T-cell (primary cell): ENCODE measurements at regions not wholly inside any gene's neighbourhood (a gene's known extent, or its start where the extent isn't known, plus 50 kb on each side); places are given as distances from the start of the nearest gene placed in this dataset.

Source experiments
- ATAC-seq, 4 experiments: fragments of 200-7000 bp in 3 of 4; fragments of 150-1000 bp in 1 of 4; cut with Tn5 transposase; replicated peaks in 1 of 4; 1 replicate in 3 of 4; 2 replicates in 1 of 4; pipeline ENCODE4 v1.10.0; 2021; ENCODE audit warnings: moderate library complexity in 3 of 4, mild to moderate bottlenecking in 2 of 4, moderate number of reproducible peaks in 1 of 4
- CTCF ChIA-PET, 2 donors: fragments of 300-600 bp; sonication (Branson Sonifier 250); formaldehyde crosslinking; loops; one replicate each; lab custom pipeline; 2022; ENCODE audit warnings: antibody characterized with exemption in 2 of 2; lab: Charles Lee
- POLR2A ChIA-PET, 2 donors: fragments of 300-600 bp; sonication (Branson Sonifier 250); formaldehyde crosslinking; loops; one replicate each; lab custom pipeline; 2022; ENCODE audit warnings: antibody characterized with exemption in 2 of 2; lab: Charles Lee
- DNase-seq, 35 experiments: peaks; one replicate each; pipeline versions ENCODE4 v3.0.0 to v3.0.0-alpha.2; 2013 to 2023
- H3K27ac ChIP-seq: one replicate; pipeline ENCODE4 v1.5.1; 2013; ENCODE audit warnings: low read length
- H3K27me3 ChIP-seq, 2 experiments: replicated peaks in 1 of 2; 1 replicate in 1 of 2; 2 replicates in 1 of 2; pipeline versions ENCODE4 v1.6.1 to v1.7.0; 2013; ENCODE audit warnings: low read length in 1 of 2, mixed read lengths in 1 of 2; ENCODE audit not compliant: control insufficient read depth in 2 of 2, insufficient read depth in 2 of 2; ENCODE audit errors: extremely low read depth in 1 of 2
- H3K36me3 ChIP-seq, 2 donors: 1 replicate in 1 of 2; 2 replicates in 1 of 2; pipeline versions ENCODE4 v1.6.1 to v1.7.0; 2013; ENCODE audit warnings: low read length in 1 of 2; ENCODE audit not compliant: control insufficient read depth in 2 of 2, insufficient read depth in 1 of 2; ENCODE audit errors: extremely low read depth in 1 of 2
- H3K4me1 ChIP-seq, 2 experiments: 1 replicate in 1 of 2; 2 replicates in 1 of 2; pipeline versions ENCODE4 v1.6.1 to v1.7.0; 2013; ENCODE audit warnings: low read length in 2 of 2, mixed read lengths in 1 of 2; ENCODE audit not compliant: insufficient read depth in 2 of 2, control insufficient read depth in 1 of 2; ENCODE audit errors: extremely low read depth in 1 of 2
- H3K4me3 ChIP-seq, 2 donors: 1 replicate in 1 of 2; 2 replicates in 1 of 2; pipeline versions ENCODE4 v1.5.1 to v1.7.0; 2013; ENCODE audit warnings: mild to moderate bottlenecking in 2 of 2, low read length in 1 of 2, moderate library complexity in 1 of 2; ENCODE audit not compliant: control insufficient read depth in 1 of 2; ENCODE audit errors: extremely low read depth in 1 of 2
- H3K9me3 ChIP-seq: 2 replicates; pipeline ENCODE4 v1.7.0; 2013
- H3K27ac Mint-ChIP-seq, 2 donors: one replicate each; pipeline ENCODE4 v1.8.0; 2020 to 2021; ENCODE audit warnings: mild to moderate bottlenecking in 2 of 2, mixed read lengths in 2 of 2
- H3K27me3 Mint-ChIP-seq, 2 donors: one replicate each; pipeline ENCODE4 v1.8.0; 2021 to 2022; ENCODE audit warnings: mixed read lengths in 2 of 2
- H3K36me3 Mint-ChIP-seq: one replicate; pipeline ENCODE4 v1.8.0; 2021; ENCODE audit warnings: mixed read lengths
- H3K4me1 Mint-ChIP-seq, 3 donors: one replicate each; pipeline ENCODE4 v1.8.0; 2020 to 2022; ENCODE audit warnings: mixed read lengths in 3 of 3, mild to moderate bottlenecking in 1 of 3
- H3K4me3 Mint-ChIP-seq, 3 donors: one replicate each; pipeline ENCODE4 v1.8.0; 2020 to 2022; ENCODE audit warnings: mild to moderate bottlenecking in 3 of 3, mixed read lengths in 3 of 3, moderate library complexity in 3 of 3
- H3K9me3 Mint-ChIP-seq, 3 donors: one replicate each; pipeline ENCODE4 v1.8.0; 2020 to 2022; ENCODE audit warnings: mixed read lengths in 3 of 3
- WGBS: methylation state at CpG from one replicate; pipeline ENCODE4 v1.1.5; 2013; ENCODE audit warnings: missing lambda C conversion rate; ENCODE audit not compliant: insufficient coverage; 5-methylcytosine and 5-hydroxymethylcytosine counted together

- 99% methylated on average over 6 of the region's 17 CpGs for WGBS
- POLR2A ChIA-PET = no interaction called here
- H3K27ac Mint-ChIP-seq = no peak overlapping the region
Measured at GRCh38 chr16:85971902-85972638, 73.1 kb downstream of the IRF8 start.

GRCh38 chr16:85974428-85975375 lies 75.7 kb downstream of the IRF8 start:
- H3K9me3 ChIP-seq = no peaks in the 10 kb centered on the region
- no peaks in the 10 kb centered on the region for H3K36me3 ChIP-seq
- WGBS = 92% methylated on average over 10 of the region's 13 CpGs
- no peak for ATAC-seq
- Mint-ChIP-seq H3K4me3 (no peak overlapping the region), H3K36me3 (no peaks in the 10 kb centered on the region), H3K27ac (no peak overlapping the region), H3K9me3 (no peaks in the 10 kb centered on the region), H3K4me1 (peaks cover under 1 to 4% (median 1%) of the 10 kb centered on the region in 3 donors), H3K27me3 (peaks cover 0 to 7% of the 10 kb centered on the region in 2 donors)
- H3K27me3 ChIP-seq = peaks cover 0 to 7% of the 10 kb centered on the region in 2 experiments
- no peak for DNase-seq
- no peaks in the 10 kb centered on the region for H3K4me1 ChIP-seq
- ChIA-PET CTCF (no interaction called here), POLR2A (no interaction called here)
- H3K4me3 ChIP-seq = no peak overlapping the region
- H3K27ac ChIP-seq = no peak overlapping the region

More at GRCh38 chr16:85971902-85972638, 73.1 kb downstream of the IRF8 start:
- Histone ChIP-seq H3K27ac (no peak overlapping the region), H3K4me3 (no peak overlapping the region), H3K4me1 (no peaks in the 10 kb centered on the region), H3K36me3 (no peaks in the 10 kb centered on the region), H3K9me3 (no peaks in the 10 kb centered on the region), H3K27me3 (no peaks in the 10 kb centered on the region)
- Mint-ChIP-seq H3K4me1 (peaks cover 6 to 14% (median 11%) of the 10 kb centered on the region in 3 donors), H3K36me3 (no peaks in the 10 kb centered on the region), H3K4me3 (no peak overlapping the region), H3K27me3 (no peaks in the 10 kb centered on the region), H3K9me3 (no peaks in the 10 kb centered on the region)
- no peak for DNase-seq
- ATAC-seq = no peak
- CTCF ChIA-PET = no interaction called here

GRCh38 chr16:85975451-85975981 lies 76.6 kb downstream of the IRF8 start:
- Histone ChIP-seq H3K27ac (no peak overlapping the region), H3K36me3 (no peaks in the 10 kb centered on the region), H3K27me3 (peaks cover 0 to 11% of the 10 kb centered on the region in 2 experiments), H3K9me3 (no peaks in the 10 kb centered on the region), H3K4me3 (no peak overlapping the region), H3K4me1 (no peaks in the 10 kb centered on the region)
- H3K4me1 Mint-ChIP-seq = no peaks in the 10 kb centered on the region
- H3K36me3 Mint-ChIP-seq = no peaks in the 10 kb centered on the region
- ChIA-PET CTCF (no interaction called here), POLR2A (no interaction called here)
- DNase-seq (no peak), ATAC-seq (no peak)
- H3K9me3 Mint-ChIP-seq = no peaks in the 10 kb centered on the region
- H3K4me3 Mint-ChIP-seq = no peak overlapping the region
- peaks cover 0 to 8% of the 10 kb centered on the region in 2 donors for H3K27me3 Mint-ChIP-seq
- H3K27ac Mint-ChIP-seq = no peak overlapping the region
- 83% methylated on average over 1 of the region's 7 CpGs for WGBS

- H3K27ac ChIP-seq = no peak overlapping the region
- H3K27me3 ChIP-seq = peaks cover 0 to 13% of the 10 kb centered on the region in 2 experiments
- H3K27ac Mint-ChIP-seq = no peak overlapping the region
- no peaks in the 10 kb centered on the region for H3K36me3 Mint-ChIP-seq
- H3K9me3 ChIP-seq = no peaks in the 10 kb centered on the region
- ATAC-seq (no peak), DNase-seq (no peak)
- CTCF ChIA-PET = no interaction called here
- H3K4me3 Mint-ChIP-seq = no peak overlapping the region
- POLR2A ChIA-PET = no interaction called here
- no peaks in the 10 kb centered on the region for H3K4me1 ChIP-seq
- H3K4me1 Mint-ChIP-seq = no peaks in the 10 kb centered on the region
- no peaks in the 10 kb centered on the region for H3K9me3 Mint-ChIP-seq
- no peak overlapping the region for H3K4me3 ChIP-seq
- peaks cover 5 to 8% of the 10 kb centered on the region in 2 donors for H3K27me3 Mint-ChIP-seq
- no peaks in the 10 kb centered on the region for H3K36me3 ChIP-seq
- WGBS = 72% methylated on average over 19 of the region's 22 CpGs
Measured at GRCh38 chr16:85978291-85978775, 79.4 kb downstream of the IRF8 start.

- no peak for ATAC-seq
- Mint-ChIP-seq H3K27ac (no peak overlapping the region), H3K9me3 (no peaks in the 10 kb centered on the region), H3K27me3 (peaks cover 5 to 8% of the 10 kb centered on the region in 2 donors), H3K4me1 (no peaks in the 10 kb centered on the region), H3K36me3 (no peaks in the 10 kb centered on the region), H3K4me3 (no peak overlapping the region)
- Histone ChIP-seq H3K4me3 (no peak overlapping the region), H3K27ac (no peak overlapping the region), H3K36me3 (no peaks in the 10 kb centered on the region), H3K27me3 (peaks cover 0 to 13% of the 10 kb centered on the region in 2 experiments), H3K9me3 (no peaks in the 10 kb centered on the region), H3K4me1 (peaks cover 0 to 3% of the 10 kb centered on the region in 2 experiments)
- no peak for DNase-seq
- CTCF ChIA-PET = no interaction called here
- WGBS = 94% methylated on average over 11 of the region's 13 CpGs
- POLR2A ChIA-PET = no interaction called here
Measured at GRCh38 chr16:85978976-85979375, 80.0 kb downstream of the IRF8 start.

- 92% methylated on average over 8 of the region's 11 CpGs for WGBS
- Histone ChIP-seq H3K27me3 (peaks cover 0 to 13% of the 10 kb centered on the region in 2 experiments), H3K4me3 (no peak overlapping the region), H3K9me3 (no peaks in the 10 kb centered on the region), H3K4me1 (peaks cover 2 to 10% of the 10 kb centered on the region in 2 experiments), H3K27ac (no peak overlapping the region), H3K36me3 (no peaks in the 10 kb centered on the region)
- DNase-seq = no peak
- ATAC-seq = no peak
- Mint-ChIP-seq H3K4me1 (peaks cover 0 to 6% (median 4%) of the 10 kb centered on the region in 3 donors), H3K4me3 (no peak overlapping the region), H3K36me3 (no peaks in the 10 kb centered on the region), H3K9me3 (no peaks in the 10 kb centered on the region), H3K27ac (no peak overlapping the region), H3K27me3 (peaks cover 8 to 10% of the 10 kb centered on the region in 2 donors)
- ChIA-PET CTCF (no interaction called here), POLR2A (no interaction called here)
Measured at GRCh38 chr16:85979605-85980004, 80.6 kb downstream of the IRF8 start.
